Vagina (tissue), 2 donors: ENCODE measurements at regions not wholly inside any gene's neighbourhood (a gene's known extent, or its start where the extent isn't known, plus 50 kb on each side); places are given as distances from the start of the nearest gene placed in this dataset.

Experiments
- CTCF ChIP-seq, 3 experiments: fragments of 450-650 bp in 2 of 3; fragments of 200-600 bp in 1 of 3; sonication (generic) in 1 of 3; IDR thresholded peaks; one replicate each; pipeline ENCODE4 v1.5.1; 2017 to 2019; ENCODE audit warnings: antibody characterized with exemption in 3 of 3, mild to moderate bottlenecking in 2 of 3, moderate library complexity in 2 of 3
- POLR2A ChIP-seq, 2 donors: fragments of 450-650 bp; IDR thresholded peaks; one replicate each; pipeline ENCODE4 v1.6.1; 2017; ENCODE audit warnings: antibody characterized with exemption in 2 of 2, mild to moderate bottlenecking in 2 of 2, moderate library complexity in 2 of 2
- POLR2AphosphoS5 ChIP-seq, 2 donors: sonication (generic); formaldehyde crosslinking; IDR thresholded peaks; one replicate each; pipeline ENCODE4 v1.9.0; 2017; ENCODE audit warnings: antibody characterized with exemption in 2 of 2, mild to moderate bottlenecking in 2 of 2, low read depth in 1 of 2; ENCODE audit not compliant: insufficient read depth in 1 of 2

- TF ChIP-seq CTCF (IDR thresholded peaks at IDR 0.05) (no peak), POLR2AphosphoS5 (IDR thresholded peaks at IDR 0.05; ENCODE audit: insufficient read depth in 1 of 2, low read depth in 1 of 2) (no peak), POLR2A (IDR thresholded peaks at IDR 0.05) (no peak)
These were observed 162.4 kb downstream of the SCG2 start for GRCh38 chr2:223439786-223440185.
